ENCODE measurements at regions not wholly inside any gene's neighbourhood (a gene's known extent, or its start where the extent isn't known, plus 50 kb on each side); places are given as distances from the start of the nearest gene placed in this dataset.
"Not testable (repeated sequence)": the region's sequence is repeated elsewhere in the genome, so short reads cannot be mapped to it uniquely, and the experiment has no call there.

DNA sequence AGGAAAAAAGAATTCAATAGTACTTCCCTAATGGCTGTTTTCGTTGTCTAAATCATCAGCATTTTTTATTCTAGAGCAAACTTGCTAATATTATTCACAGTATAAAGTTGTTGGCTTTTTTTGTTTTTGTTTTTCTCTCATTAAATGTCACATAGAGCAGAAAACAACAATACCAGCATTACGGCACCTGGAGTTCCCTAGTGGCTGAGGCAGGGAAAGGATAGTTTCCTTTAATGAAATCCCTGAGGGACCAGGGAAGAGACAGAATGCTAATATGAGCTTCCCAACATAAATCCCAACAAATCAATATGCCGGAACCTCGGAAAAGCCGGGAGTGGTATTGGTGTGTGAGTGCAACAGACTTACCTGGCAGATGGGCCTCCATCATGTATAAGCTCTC lies 235.2 kb upstream of the ASCC3 start:
- DNase-seq, result no peak

DNA sequence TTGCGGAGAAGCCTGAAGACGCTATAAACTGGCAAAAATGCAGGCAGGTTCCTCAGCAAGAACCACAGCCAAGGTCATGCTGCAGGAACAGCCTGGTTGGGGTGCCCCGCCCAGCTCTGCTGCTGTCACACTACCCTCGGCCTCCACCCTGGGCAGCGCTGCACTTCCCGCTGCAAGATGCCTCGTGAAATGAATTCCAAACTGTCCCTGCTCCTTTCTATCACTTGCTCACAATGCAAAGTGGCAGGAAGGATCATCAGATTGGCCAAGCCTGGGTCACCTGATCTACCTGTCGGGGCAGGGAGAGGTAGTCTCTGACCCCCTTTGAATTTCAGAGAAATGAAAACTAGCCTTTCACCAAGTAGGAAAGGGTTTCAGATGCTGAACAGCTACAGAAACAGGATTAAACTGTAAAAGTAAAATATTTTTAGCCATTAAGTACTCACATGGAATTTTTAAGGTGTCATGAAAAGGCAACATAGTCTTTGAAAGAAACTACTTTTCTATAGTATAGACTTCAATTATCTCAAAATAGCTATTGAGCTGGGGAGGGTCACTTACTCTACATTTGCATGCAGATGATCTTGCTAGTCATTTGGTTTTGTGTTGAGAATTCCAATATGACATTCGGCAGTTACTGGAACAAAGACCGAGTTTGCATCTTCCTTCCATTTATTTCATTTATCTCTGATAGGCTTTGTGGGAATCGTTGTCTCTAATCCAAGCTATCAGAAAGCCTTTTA lies 236.4 kb upstream of the ASCC3 start:
- DNase-seq, result no peak

DNA sequence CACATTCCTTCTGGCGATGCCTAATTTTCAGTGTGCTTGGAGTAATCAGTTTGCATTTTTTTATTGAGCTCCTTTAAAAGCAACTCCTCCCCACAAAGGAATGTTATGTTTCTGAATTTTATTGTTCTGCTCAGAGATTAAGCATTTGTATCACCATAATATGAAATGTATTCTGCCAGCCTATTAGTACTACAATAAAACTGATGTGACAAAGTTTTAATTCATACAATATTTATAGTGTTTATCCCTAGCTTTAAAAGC lies 236.9 kb upstream of the ASCC3 start:
- no peak for DNase-seq

DNA sequence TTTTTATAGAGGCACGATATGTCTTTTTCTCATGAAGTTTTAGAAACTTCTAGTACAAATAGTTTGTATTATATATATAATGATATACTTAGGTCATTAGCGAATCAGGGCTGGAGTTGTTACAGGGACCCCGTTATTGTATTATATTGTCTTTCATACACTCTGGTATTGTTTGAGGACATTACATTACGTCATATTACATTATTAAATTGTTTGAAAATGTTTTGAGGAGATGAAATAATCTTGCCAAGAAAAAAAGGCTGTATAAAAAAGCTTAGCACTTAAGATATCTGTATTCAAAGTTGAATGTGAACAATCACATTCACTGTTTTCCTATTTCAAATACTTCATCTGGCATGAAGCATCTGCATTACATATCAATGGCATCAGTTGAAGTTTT lies 239.6 kb upstream of the ASCC3 start:
- no peak for DNase-seq

DNA sequence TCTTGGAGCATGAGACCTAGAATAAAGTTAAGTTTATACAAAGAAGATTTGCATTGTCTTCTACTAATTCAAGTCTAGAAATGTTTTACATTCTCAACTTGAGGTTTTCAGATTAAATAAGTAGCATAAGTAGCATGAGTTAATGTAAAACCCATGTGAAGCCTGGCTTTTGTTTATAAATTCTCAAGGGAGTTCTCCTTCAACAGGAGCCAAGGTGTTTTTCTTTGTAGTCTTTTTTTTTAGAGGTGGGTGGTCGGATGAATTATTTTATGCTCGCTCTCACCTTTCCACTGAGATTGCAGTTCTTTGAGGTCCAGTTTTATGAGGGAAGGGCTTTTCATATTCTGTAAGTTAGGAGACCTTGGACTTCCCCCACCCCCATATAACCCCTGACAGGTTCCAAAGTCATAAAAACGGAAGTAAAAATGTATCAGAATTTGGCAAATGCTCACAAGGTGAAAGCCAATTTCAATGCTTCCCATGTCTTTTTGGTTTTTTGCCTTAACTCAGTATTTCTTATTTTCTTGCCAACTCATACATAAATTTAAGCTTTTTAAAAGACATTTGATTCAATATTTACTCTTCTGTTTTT lies 244.3 kb upstream of the ASCC3 start:
- DNase-seq, result no peak

DNA sequence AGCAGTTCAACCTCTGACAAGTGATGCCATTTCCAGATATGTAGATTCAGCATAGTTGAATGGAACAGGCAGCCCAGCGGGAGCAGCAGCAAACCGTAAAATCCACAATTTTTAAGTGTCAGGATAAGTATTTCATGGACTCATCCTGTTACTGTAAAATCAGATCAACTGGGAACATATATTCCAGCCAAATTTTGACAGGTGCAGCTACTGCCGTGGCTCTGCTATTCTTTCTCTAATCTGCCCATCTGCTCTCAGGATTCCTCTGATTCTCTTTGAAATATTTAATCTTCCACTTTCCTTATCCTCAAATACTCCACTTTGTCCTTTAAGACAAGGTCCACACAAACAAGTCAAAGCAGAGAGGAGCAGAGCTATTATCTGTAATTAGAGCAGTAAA lies 245.4 kb upstream of the ASCC3 start:
- DNase-seq, result peak; percentile 17

DNA sequence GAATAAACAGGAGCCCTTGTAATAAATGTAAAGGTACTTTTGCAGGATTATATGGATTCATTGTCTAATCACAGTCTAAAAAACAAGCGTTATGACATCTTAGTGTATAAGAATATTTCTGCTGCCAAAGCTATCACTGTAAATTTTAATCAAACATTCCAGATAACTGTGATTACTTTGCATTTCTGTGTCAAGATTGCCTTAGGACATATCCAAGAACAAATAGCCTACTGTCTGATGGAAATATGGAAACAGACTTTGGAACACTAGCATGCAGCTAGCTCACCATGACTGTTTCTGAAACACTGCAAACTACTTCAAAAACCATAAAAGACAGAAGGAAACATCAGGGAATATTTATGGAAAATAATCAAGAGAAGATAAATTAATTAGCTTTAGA lies 248.7 kb upstream of the ASCC3 start:
- no peak for DNase-seq

DNA sequence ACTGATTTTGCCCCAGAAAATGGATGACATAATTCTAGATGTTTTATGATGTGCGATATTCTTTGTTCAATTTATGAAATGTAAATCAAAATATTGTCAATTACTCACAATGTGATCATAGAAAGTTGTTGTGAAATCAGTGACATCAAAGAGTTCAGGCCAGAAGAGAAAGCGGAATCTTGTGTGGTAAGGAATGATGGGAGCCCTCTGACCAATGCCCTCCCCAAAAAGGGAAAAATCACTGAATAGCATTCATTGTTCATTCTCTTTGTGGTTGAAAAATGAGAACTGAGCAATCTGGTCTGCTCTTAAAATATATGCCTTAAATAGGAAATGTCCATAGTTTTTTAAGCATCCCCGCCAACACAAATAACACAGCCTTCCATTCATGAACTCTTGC lies 247.1 kb upstream of the GRIK2 start:
- no peak for DNase-seq

DNA sequence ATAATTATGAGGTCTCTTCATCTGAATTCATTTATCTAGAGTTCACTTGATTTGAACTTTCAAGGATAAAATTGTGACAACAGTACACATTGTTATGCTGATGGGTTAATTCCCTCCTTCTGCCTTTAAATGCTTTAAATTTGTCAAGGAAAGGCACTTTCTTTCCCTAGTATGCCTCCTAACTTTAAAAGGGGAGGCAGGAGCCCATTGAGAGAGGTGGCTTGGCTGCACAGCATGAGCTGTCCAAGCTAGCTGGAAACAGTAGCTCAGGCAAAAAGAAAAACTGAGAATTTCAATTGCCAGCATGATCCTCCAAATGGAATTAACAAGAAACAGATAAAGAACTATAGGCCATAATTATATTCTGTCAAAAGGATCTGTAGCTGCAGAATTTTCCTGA lies 243.3 kb upstream of the GRIK2 start:
- DNase-seq, result no peak

DNA sequence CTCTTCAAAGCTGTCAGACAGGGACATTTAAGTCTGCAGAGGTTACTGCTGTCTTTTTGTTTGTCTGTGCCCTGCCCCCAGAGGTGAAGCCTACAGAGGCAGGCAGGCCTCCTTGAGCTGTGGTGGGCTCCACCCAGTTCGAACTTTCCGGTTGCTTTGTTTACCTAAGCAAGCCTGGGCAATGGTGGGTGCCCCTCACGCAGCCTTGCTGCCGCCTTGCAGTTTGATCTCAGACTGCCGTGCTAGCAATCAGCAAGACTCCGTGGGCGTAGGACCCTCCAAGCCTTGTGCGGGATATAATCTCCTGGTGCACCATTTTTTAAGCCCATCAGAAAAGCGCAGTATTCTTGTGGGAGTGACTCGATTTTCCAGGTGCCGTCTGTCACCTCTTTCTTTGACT lies 235.9 kb upstream of the GRIK2 start:
- DNase-seq, result not testable (repeated sequence)

DNA sequence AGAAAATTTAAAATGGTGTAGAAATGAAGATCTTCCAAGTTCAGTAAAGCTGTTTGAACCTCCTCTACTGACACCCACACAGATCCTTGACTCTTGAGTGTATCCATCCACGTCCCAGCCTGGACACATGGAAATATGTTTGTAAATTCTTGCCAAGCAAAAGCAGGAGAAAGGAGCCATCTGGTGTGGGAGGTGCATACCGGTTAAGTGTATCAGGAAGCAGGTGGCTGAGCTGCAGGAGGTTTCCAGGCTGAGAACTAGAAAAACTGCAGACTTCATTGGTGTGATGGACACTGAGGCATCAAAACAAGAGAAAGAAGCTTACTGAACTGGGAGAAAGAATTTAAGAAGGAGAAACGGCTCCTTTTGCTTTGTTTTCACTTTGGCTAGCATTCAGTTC lies 229.9 kb upstream of the GRIK2 start:
- no peak for DNase-seq

DNA sequence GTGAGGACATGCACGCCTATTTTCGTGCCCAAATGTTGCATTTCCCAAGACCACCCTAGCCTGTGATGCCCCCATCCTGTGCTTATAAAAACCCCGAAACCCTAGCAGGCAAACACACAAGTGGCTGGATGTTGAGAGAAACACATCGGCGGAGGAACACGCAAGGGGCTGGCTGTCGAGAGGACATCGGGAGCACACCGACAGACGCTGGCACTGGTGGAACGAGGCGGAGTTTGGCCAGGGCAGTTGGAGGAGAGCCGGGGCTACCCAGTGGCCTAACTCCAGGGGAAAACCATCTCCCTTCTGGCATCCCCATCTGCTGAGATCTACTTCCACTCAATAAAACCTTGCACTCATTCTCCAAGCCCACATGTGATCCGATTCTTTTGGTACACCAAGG lies 225.9 kb upstream of the GRIK2 start:
- no peak for DNase-seq

DNA sequence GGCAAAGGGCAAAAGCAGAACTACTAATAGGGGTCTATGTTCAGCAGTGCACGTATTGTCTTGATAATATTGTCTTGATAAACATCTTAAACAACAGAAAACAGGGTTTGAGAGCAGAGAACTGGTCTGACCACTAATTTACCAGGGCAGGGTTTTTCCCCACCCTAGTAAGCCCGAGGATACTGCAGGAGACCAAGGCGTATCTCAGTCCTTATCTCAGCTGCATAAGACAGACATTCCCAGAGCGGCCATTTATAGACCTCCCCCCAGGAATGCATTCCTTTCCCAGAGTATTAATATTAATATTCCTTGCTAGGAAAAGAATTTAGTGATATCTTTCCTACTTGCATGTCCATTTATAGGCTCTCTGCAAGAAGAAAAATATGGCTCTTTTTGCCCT lies 222.5 kb upstream of the GRIK2 start:
- not testable (repeated sequence) for DNase-seq

DNA sequence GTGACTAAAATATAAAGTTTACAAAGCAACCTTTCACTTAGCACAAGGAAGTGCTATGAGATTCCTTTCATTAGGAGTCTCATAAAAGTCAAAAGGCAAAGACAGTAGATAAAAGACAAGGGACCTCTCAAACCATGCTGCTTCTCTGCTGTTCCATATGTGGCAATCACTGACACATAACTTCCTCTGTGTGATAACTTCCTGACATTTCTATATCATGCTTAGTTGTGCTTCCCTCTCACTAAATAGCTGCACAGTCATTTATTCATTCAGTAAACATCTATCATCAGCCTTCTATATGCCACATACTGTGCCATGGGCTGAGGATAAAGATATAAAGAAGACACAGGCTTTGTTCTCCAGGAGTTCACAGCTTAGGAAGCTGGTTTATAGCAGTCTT lies 214.8 kb upstream of the GRIK2 start:
- DNase-seq, result no peak

DNA sequence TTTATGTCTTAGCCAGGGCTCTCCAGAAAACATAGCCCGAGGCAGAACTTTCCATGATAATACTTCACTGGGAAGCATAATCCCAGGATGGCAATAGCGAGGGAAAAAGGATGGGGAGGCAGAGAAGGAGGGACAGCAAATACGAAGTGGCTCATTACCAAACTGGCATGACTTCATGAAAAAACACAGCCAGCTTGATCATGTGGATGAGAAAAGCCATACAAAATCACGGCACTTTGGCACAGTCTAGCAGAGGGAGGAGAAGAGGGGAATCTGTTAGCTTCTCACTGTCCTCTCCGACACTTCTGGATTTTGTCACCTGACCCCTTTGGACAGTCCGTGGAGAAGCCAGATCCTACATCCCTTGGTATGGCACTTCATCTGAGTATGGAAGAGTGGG lies 212.5 kb upstream of the GRIK2 start:
- DNase-seq, result no peak

DNA sequence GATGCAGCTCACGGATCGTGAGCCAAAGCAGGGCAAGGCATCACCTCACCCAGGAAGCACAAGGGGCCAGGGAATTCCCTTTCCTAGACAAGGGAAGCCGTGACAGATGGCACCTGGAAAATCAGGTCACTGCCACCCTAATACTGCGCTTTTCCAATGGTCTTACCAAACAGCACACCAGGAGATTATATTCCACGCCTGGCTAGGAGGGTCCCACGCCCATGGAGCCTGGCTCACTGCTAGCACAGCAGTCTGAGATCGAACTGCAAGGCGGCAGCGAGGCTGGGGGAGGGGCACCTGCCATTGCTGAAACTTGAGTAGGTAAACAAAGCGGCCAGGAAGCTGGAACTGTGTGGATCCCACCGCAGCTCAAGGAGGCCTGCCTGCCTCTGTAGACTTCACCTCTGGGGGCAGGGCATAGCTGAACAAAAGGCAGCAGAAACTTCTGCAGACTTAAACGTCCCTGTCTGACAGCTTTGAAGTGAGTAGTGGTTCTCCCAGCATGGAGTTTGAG lies 205.2 kb upstream of the GRIK2 start:
- DNase-seq, result not testable (repeated sequence)

DNA sequence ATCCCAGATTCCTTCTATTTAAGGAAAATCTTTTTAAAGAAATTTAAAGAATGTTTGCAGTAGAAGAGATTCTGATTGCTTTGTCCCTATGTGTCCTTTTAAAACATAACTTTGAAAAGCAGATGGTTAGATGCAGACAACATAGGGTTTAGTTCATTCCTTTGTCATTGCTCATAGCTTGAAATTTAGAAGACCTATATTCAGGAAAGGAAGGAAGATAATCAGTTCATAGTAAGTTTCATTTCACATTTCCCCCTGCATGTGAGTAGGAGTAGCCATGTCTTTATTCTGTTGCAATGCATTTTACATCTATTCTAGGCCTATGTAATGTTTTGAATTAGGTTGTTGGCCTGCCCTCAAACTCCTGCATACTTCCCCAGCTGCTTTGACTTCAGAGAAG lies 197.9 kb upstream of the GRIK2 start:
- no peak for DNase-seq

DNA sequence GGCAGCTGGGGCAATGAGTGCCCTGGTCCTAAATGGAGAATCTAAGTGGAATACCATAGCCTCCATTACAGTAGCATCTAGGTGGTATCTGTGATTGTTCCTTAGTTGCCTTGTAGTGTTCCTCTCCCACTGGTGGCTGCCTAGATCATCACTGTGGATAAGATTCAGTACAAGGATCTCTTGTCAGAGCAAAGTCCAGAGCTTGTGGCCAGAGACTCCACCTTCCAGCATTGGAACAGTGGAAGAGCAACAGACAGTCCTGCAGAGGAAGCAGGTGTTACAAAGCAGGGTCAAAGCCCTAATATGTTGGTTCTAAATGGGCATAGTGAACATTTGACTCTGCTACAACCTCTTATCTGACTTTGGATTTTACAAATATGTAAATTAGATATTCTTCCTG lies 194.1 kb upstream of the GRIK2 start:
- DNase-seq, result no peak

DNA sequence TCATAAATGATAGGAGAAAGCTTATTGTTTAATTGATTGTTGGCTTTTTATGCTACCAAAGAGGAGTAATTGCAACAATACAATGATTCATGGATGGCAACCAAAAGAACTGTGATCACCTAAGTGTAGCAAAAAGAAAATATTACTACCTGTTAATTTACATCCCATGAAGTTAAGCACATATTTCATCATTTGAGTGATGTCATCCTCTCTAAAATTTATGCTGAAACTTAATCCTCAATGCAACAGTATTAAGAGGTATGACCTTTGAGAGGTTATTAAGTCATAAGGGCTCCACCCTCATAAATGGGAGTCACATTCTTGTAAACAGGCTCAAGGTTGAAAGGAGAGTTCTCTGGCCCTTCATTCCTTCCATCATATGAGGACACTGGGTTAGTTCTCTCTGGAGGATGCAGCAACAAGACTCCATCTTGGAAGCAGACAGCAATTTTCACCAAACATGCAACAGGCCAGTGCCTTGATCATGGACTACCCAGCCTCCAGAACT lies 190.6 kb upstream of the GRIK2 start:
- DNase-seq, result no peak

DNA sequence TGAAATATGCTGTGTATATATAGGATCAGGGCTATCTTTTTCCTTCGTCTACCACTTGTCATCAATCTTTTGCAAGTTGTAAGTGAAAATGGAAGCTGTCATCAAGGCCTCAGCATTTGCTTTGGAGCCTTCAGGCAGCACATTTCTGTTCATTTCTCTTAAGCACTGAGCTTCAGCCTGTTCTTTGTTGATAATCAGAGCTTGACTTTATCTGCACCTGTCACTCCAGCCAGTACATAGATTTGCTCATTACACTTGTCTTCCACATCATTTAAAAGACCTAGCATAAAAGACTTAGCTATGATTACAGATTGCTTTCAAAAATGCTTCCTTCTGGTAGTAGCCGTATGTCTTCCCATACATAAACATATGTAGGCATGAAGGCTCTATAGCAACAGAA lies 189.8 kb upstream of the GRIK2 start:
- DNase-seq, result no peak

DNA sequence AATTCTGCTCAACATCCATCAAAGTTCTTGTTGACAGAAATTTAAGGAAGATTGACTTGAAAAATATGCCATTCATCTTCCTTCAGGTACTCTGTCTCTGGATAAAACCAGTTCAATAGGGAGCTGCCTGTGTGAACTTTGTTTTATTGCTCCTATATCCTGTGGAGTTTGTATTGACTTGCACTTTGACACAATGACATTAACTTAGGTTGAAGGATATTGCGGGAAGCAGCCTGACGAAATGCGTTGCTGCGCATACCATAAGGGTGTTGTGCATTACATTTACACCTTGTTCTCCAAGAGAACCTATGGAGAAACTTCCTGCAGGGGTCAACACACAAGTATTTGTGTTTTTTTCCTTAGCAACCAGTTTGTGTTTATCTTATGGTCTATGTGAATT lies 185.4 kb upstream of the GRIK2 start:
- DNase-seq, result no peak

DNA sequence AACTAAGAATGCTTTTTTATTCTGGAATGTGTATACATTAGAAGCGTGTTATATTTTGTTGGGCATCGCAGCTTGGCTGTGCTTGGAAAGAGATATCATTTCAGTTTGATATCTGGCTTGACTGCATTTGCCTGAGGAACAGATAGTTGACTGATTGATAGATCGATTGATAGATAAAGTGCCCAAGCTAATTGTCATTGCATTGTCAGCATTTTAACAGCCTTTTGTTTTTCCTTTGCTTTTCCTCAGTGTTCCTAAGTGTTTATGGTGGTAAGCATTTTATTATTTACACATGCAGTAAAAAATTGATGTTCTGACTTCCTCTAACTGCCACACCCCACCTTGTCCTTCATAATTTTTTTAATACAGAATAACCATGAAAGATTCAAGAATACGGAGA lies 180.9 kb upstream of the GRIK2 start:
- no peak for DNase-seq

DNA sequence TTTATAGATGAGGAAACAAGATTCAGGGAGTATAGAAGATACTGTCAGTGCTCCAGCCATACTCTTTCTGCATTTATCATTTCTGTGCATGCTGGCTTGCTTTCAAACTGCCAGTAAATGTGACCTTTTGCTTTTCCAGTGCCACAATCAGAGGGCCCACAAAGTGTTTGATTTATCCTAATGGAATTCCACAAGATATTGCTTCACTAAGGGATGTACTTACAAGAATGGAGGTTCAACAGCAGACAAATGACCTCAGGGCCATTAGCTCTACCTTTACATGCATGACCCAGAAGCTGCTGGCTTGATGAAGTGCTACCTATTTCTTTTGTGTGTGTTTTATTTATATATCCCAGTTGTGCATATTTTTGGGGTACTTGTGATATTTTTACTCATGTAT lies 171.5 kb upstream of the GRIK2 start:
- DNase-seq, result no peak

DNA sequence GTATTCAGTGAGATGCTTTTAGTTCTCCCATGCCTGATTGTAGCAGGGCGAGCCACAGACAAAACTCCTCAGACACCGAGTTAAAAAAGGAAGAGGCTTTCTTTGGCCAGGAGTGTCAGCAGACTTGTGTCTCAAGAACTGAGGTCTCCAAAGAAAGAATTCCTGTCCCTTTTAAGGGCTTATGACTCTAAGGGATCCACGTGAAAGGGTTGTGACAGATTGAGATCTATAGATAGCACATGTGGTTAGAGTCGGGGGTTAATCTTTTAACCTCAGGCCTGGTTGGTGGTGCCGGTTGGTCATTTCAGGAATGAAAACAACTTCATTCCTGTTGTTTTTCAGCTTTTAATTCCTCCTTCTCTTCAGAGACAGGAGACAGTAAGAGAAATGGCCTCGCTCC lies 168.8 kb upstream of the GRIK2 start:
- no peak for DNase-seq

DNA sequence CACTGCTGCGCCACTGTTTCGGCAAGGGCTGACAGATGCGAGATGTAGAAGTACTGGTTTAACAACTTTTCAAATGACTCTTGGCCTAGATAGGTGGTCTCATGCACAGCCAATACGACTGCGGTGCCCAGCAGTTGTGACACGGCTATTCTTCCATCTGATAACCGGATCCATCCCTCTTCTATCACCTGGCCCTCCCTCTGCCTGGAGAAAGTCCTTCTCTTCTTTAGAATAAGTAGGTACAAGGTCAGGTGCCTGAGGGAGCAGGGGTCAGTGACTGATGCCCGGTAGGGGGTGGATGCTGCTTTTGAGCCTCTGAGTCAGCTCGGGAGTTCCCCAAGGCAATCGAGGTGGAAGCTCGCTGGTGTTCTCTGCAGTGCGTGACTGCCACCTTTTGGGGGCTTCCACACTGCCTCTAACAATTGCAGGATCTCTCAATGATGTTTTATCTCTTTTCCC lies 166.8 kb upstream of the GRIK2 start:
- DNase-seq, result no peak

Data from NCI-H1105 (cell line).